C4-2B (cell line): ENCODE measurements at regions not wholly inside any gene's neighbourhood (a gene's known extent, or its start where the extent isn't known, plus 50 kb on each side); places are given as distances from the start of the nearest gene placed in this dataset.

ENCODE experiments used
- CTCF ChIP-seq: fragments of 450-650 bp; conservative IDR thresholded peaks from 2 replicates; pipeline ENCODE4 v1.5.1; 2017; ENCODE audit warnings: mild to moderate bottlenecking
- ZFX ChIP-seq: fragments of 450-650 bp; IDR thresholded peaks from 2 replicates; pipeline ENCODE4 v1.6.1; 2017

DNA sequence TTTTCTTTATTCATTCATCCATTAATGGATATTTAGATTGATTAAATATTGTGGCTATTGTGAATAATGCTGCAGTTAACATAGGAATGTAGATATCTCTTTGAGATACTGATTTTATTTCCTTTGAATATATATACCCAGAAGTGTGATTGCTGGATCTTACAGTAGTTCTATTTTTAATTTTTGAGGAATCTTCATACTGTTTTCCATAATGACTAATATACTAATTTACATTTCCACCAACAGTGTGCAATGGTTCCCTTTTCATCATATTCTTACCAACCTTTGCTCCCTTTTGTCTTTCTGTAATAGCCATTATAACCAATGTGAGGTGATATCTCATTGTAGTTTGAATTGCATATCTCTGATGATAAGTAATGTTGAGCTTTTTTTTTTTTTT, 106.3 kb downstream of the OTOL1 start:
- TF ChIP-seq CTCF: no peak
- TF ChIP-seq ZFX: no peak
